Lower leg skin (tissue), 3 donors: ENCODE measurements at regions not wholly inside any gene's neighbourhood (a gene's known extent, or its start where the extent isn't known, plus 50 kb on each side); places are given as distances from the start of the nearest gene placed in this dataset.

Source experiments
- CTCF ChIP-seq, 3 donors: fragments of 450-650 bp; IDR thresholded peaks; one replicate each; pipeline ENCODE4 v1.5.1; 2016; ENCODE audit warnings: antibody characterized with exemption in 3 of 3, mild to moderate bottlenecking in 3 of 3, moderate library complexity in 2 of 3
- POLR2A ChIP-seq, 2 donors: fragments of 450-650 bp; IDR thresholded peaks; one replicate each; pipeline ENCODE4 v1.6.1; 2016 to 2017; ENCODE audit warnings: antibody characterized with exemption in 2 of 2, mild to moderate bottlenecking in 1 of 2, moderate library complexity in 1 of 2

- TF ChIP-seq CTCF (IDR thresholded peaks at IDR 0.05) (no peak), POLR2A (IDR thresholded peaks at IDR 0.05) (no peak)
Observed at GRCh38 chr5:20276061-20276958, 288.3 kb upstream of the CDH18 start.
